Pancreas (tissue), 10 donors: ENCODE measurements at regions not wholly inside any gene's neighbourhood (a gene's known extent, or its start where the extent isn't known, plus 50 kb on each side); places are given as distances from the start of the nearest gene placed in this dataset.

ENCODE experiments used
- ATAC-seq, 4 donors: fragments of 200-7000 bp; cut with Tn5 transposase; one replicate each; pipeline versions ENCODE4 v1.8.0 to v1.9.1; 2020; ENCODE audit warnings: mild to moderate bottlenecking in 4 of 4, moderate library complexity in 4 of 4
- DNase-seq, 6 donors: peaks; one replicate each; pipeline ENCODE4 v3.0.0-alpha.2; 2020
- FAIRE-seq: peaks from 2 replicates; lab custom pipeline; 2012; peaks lifted over from hg19 to GRCh38; lab: Jason Lieb, UNC
- H3K27ac ChIP-seq, 4 donors: fragments of 200-600 bp; sonication (generic); 1 replicate in 3 of 4; 2 replicates in 1 of 4; pipeline versions ENCODE4 v1.5.0 to v1.8.0; 2020
- H3K27me3 ChIP-seq, 4 donors: fragments of 200-600 bp; one replicate each; pipeline ENCODE4 v1.8.0; 2021
- H3K36me3 ChIP-seq, 3 donors: fragments of 200-600 bp; sonication (generic) in 1 of 3; one replicate each; pipeline versions ENCODE4 v1.5.0 to v1.8.0; 2020 to 2021
- H3K4me1 ChIP-seq, 3 donors: fragments of 200-600 bp; one replicate each; pipeline ENCODE4 v1.8.0; 2021
- H3K4me3 ChIP-seq, 4 donors: fragments of 200-600 bp; sonication (generic) in 2 of 4; one replicate each; pipeline versions ENCODE4 v1.5.0 to v1.8.0; 2020 to 2021
- H3K9me3 ChIP-seq, 4 donors: fragments of 200-600 bp; one replicate each; pipeline ENCODE4 v1.8.0; 2021
- CTCF ChIP-seq, 4 donors: fragments of 200-600 bp; sonication (generic) in 3 of 4; IDR thresholded peaks; one replicate each; pipeline versions ENCODE4 v1.5.0 to v1.8.0; 2021; ENCODE audit warnings: antibody characterized with exemption in 4 of 4
- WGBS, 2 donors: extraction: QIAGEN DNeasy Blood & Tissue Kit; methylation state at CpG; one replicate each; pipeline ENCODE4 v1.1.7; 2013; 5-methylcytosine and 5-hydroxymethylcytosine counted together
- intact Hi-C, 3 donors: fragments of 100-400 bp; cut with DNase I; formaldehyde crosslinking; loops; one replicate each; pipeline versions ENCODE4 v1.11.1 to v1.14.2; 2022
- donor health status: healthy with polysubstance abuse.
- donor health status: DM: no; HTN: no; CAD: no; lungs with moderate emphysema.
- donor health status: DM: no; HTN: no; CAD: no.
- donor health status: control.
- donor health status: control.
- donor health status: Bipolar disorder and iron deficiency.
- donor health status: DM: yes; HTN: yes; CAD: no.
- donor health status: DM: no; HTN: no; CAD: no.
- donor health status: DM: no; HTN: no; CAD: no.
- donor health status: DM: yes; HTN: yes; CAD: no.

DNA sequence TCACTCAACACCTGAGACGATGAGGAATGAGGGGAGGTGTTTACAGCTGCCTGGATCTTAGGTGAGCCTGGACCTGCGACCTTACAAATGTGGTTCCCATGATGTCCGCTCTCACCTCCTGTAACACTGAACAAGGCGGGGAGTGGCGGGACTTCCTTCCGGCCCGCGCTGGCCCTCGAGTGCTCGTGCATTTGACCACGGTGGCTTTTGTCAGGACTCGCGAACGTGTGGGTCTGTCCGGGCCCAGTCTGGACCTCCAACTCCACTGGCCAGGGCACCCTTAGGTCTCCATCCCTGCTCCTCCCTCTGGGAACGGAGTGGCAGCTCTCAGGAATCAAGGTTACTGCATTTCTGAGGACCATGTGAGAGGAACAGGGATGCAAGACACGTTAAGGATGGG lies 263.0 kb upstream of the SALL3 start:
- intact Hi-C loops = no loop called here
- ATAC-seq (no peak), DNase-seq (no peak), FAIRE-seq (no peak)
- Histone ChIP-seq H3K4me3 (no peak overlapping the region), H3K27ac (no peak overlapping the region), H3K9me3 (no peaks in the 10 kb centered on the region), H3K4me1 (no peaks in the 10 kb centered on the region), H3K27me3 (no peaks in the 10 kb centered on the region), H3K36me3 (no peaks in the 10 kb centered on the region)
- TF ChIP-seq CTCF (IDR thresholded peaks at IDR 0.05) = no peak
- 71 to 81% methylated on average over 17 of the region's 17 CpGs for WGBS, 2 donors

DNA sequence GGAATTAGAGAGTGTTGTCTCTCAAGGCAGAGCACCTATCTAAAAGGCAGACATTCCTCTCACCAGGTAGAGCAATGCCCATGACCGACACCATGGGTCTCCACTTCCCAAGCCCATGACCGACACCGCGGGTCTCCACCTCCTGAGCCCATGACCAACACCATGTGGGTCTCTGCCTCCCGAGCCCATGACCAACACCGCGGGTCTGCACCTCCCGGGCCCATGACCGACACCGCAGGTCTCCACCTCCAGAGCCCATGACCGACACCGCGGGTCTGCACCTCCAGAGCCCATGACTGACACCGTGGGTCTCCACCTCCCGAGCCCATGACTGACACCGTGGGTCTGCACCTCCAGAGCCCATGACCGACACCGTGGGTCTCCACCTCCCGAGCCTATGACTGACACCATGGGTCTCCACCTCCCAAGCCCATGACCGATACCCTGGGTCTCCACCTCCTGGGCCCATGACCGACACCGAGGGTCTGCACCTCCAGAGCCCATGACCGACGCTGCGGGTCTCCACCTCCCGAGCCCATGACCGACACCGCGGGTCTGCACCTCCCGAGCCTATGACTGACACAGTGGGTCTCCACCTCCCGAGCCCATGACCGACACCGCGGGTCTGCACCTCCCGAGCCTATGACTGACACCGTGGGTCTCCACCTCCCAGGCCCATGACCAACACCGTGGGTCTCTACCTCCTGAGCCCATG lies 262.4 kb upstream of the SALL3 start:
- no peak overlapping the region for H3K27ac ChIP-seq
- FAIRE-seq (no peak), ATAC-seq (no peak), DNase-seq (no peak)
- no peaks in the 10 kb centered on the region for H3K36me3 ChIP-seq
- intact Hi-C loops = no loop called here
- H3K4me3 ChIP-seq = no peak overlapping the region
- no peak for TF ChIP-seq CTCF (IDR thresholded peaks at IDR 0.05)
- no peaks in the 10 kb centered on the region for H3K27me3 ChIP-seq
- 87% methylated on average over 37 of the region's 37 CpGs for WGBS, 2 donors
- no peaks in the 10 kb centered on the region for H3K9me3 ChIP-seq
- no peaks in the 10 kb centered on the region for H3K4me1 ChIP-seq

GRCh38 chr18:78717766-78718150 lies 261.9 kb upstream of the SALL3 start:
- DNase-seq = no peak
- intact Hi-C loops = no loop called here
- Histone ChIP-seq H3K27ac (no peak overlapping the region), H3K9me3 (no peaks in the 10 kb centered on the region), H3K36me3 (no peaks in the 10 kb centered on the region), H3K27me3 (no peaks in the 10 kb centered on the region), H3K4me3 (no peak overlapping the region), H3K4me1 (no peaks in the 10 kb centered on the region)
- no peak for FAIRE-seq
- no peak for TF ChIP-seq CTCF (IDR thresholded peaks at IDR 0.05)
- no peak for ATAC-seq
- WGBS, 2 donors = 74 to 84% methylated on average over 6 of the region's 6 CpGs

- WGBS, 2 donors = 84 to 89% methylated on average over 11 of the region's 11 CpGs
These were observed 259.8 kb upstream of the SALL3 start for GRCh38 chr18:78719821-78720220.

More at GRCh38 chr18:78719821-78720220, 259.8 kb upstream of the SALL3 start:
- Histone ChIP-seq H3K9me3 (no peaks in the 10 kb centered on the region), H3K27ac (no peak overlapping the region), H3K27me3 (no peaks in the 10 kb centered on the region), H3K4me1 (no peaks in the 10 kb centered on the region), H3K4me3 (no peak overlapping the region), H3K36me3 (no peaks in the 10 kb centered on the region)
- FAIRE-seq = no peak
- no peak for DNase-seq
- intact Hi-C loops = no loop called here
- no peak for TF ChIP-seq CTCF (IDR thresholded peaks at IDR 0.05)
- no peak for ATAC-seq
